VCaP (cell line): ENCODE measurements at regions not wholly inside any gene's neighbourhood (a gene's known extent, or its start where the extent isn't known, plus 50 kb on each side); places are given as distances from the start of the nearest gene placed in this dataset.

ENCODE experiments used
- H3K27ac ChIP-seq: fragments of 450-650 bp; 2 replicates; pipeline ENCODE4 v1.5.1; 2017
- CTCF ChIP-seq: fragments of 450-650 bp; conservative IDR thresholded peaks from 2 replicates; pipeline ENCODE4 v1.5.1; 2017; ENCODE audit warnings: mild to moderate bottlenecking, moderate library complexity

GRCh38 chr9:95760791-95761190 is 114.7 kb upstream of the ERCC6L2 start:
- H3K27ac ChIP-seq: no peak overlapping the region
- TF ChIP-seq CTCF: no peak

- no peak for TF ChIP-seq CTCF
- no peak overlapping the region for H3K27ac ChIP-seq
Measured at GRCh38 chr9:95757439-95757838, 118.1 kb upstream of the ERCC6L2 start.

GRCh38 chr9:95756986-95757385 is 118.5 kb upstream of the ERCC6L2 start:
- TF ChIP-seq CTCF: no peak
- H3K27ac ChIP-seq: no peak overlapping the region

- no peak overlapping the region for H3K27ac ChIP-seq
- TF ChIP-seq CTCF: no peak
Measured at GRCh38 chr9:95756101-95756500, 119.4 kb upstream of the ERCC6L2 start.

GRCh38 chr9:95755421-95755730 is 120.1 kb upstream of the ERCC6L2 start:
- no peak overlapping the region for H3K27ac ChIP-seq
- TF ChIP-seq CTCF: no peak

- no peak for TF ChIP-seq CTCF
- no peak overlapping the region; the same call in 1 of the 2 replicates for H3K27ac ChIP-seq
Measured at GRCh38 chr9:95754533-95755420, 120.7 kb upstream of the ERCC6L2 start.

GRCh38 chr9:95753762-95754465 is 121.6 kb upstream of the ERCC6L2 start:
- peak overlapping the region; percentile 13; the same call in 1 of the 2 replicates for H3K27ac ChIP-seq
- no peak for TF ChIP-seq CTCF
